ENCODE measurements at regions not wholly inside any gene's neighbourhood (a gene's known extent, or its start where the extent isn't known, plus 50 kb on each side); places are given as distances from the start of the nearest gene placed in this dataset.

GRCh38 chrX:7216981-7217587, 69.1 kb upstream of the PUDP start:
- TF ChIP-seq POLR2A (IDR thresholded peaks at IDR 0.05; ENCODE audit: low read depth, low read length) (no peak), POLR2AphosphoS5 (IDR thresholded peaks at IDR 0.05; ENCODE audit: low read depth, low read length) (no peak), TAF1 (IDR thresholded peaks at IDR 0.05; ENCODE audit: borderline replicate concordance, low read depth, low read length) (no peak)

All from GM12892 (cell line).